ENCODE measurements at regions not wholly inside any gene's neighbourhood (a gene's known extent, or its start where the extent isn't known, plus 50 kb on each side); places are given as distances from the start of the nearest gene placed in this dataset.

DNA sequence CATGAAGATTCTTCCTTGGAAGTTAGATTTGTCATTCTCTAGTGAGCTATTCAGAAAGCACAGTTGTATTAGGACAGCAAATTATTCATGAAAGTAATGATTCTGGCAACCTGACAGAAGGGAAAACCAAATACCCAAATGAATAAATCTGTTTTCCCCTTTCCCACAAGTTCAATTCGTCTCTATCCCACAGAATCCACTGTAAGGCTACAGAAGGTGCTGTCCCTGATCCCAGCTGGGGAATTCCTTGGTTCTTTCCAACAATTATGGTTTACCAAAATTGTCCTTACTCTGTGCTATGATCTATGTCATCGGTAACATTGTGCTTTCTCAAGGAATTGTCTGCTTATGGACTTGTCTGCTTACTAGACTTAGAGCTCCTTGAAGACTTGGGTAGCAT lies 104.2 kb downstream of the FASLG start:
- TF ChIP-seq, protein P1, sequence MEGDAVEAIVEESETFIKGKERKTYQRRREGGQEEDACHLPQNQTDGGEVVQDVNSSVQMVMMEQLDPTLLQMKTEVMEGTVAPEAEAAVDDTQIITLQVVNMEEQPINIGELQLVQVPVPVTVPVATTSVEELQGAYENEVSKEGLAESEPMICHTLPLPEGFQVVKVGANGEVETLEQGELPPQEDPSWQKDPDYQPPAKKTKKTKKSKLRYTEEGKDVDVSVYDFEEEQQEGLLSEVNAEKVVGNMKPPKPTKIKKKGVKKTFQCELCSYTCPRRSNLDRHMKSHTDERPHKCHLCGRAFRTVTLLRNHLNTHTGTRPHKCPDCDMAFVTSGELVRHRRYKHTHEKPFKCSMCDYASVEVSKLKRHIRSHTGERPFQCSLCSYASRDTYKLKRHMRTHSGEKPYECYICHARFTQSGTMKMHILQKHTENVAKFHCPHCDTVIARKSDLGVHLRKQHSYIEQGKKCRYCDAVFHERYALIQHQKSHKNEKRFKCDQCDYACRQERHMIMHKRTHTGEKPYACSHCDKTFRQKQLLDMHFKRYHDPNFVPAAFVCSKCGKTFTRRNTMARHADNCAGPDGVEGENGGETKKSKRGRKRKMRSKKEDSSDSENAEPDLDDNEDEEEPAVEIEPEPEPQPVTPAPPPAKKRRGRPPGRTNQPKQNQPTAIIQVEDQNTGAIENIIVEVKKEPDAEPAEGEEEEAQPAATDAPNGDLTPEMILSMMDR (IDR thresholded peaks at IDR 0.05), result no peak
- TF ChIP-seq POLR2A (IDR thresholded peaks at IDR 0.05), result no peak
